Fibroblast of gingiva (primary cell): ENCODE measurements at regions not wholly inside any gene's neighbourhood (a gene's known extent, or its start where the extent isn't known, plus 50 kb on each side); places are given as distances from the start of the nearest gene placed in this dataset.
A peak's percentile ranks its signal among the peaks of the same experiment; 100 is the strongest.
"Not testable (repeated sequence)": the region's sequence is repeated elsewhere in the genome, so short reads cannot be mapped to it uniquely, and the experiment has no call there.

Experiments
- DNase-seq: peaks from one replicate; pipeline ENCODE4 v3.0.0-alpha.2; 2011; ENCODE audit warnings: low read depth

- DNase-seq: not testable (repeated sequence)
Measured at GRCh38 chr6:51321477-51321876, 502.8 kb downstream of the TFAP2B start.

GRCh38 chr6:51322505-51322904 lies 503.8 kb downstream of the TFAP2B start:
- DNase-seq: peak; percentile 7

GRCh38 chr6:51323056-51323455 lies 504.4 kb downstream of the TFAP2B start:
- no peak for DNase-seq

GRCh38 chr6:51330971-51331370 lies 512.3 kb downstream of the TFAP2B start:
- no peak for DNase-seq

GRCh38 chr6:51335543-51335942 lies 516.9 kb downstream of the TFAP2B start:
- DNase-seq: no peak

- no peak for DNase-seq
Measured at GRCh38 chr6:51336185-51336584, 517.5 kb downstream of the TFAP2B start.

- no peak for DNase-seq
Measured at GRCh38 chr6:51337277-51337676, 518.6 kb downstream of the TFAP2B start.

GRCh38 chr6:51339108-51339507 lies 520.4 kb downstream of the TFAP2B start:
- DNase-seq: no peak

GRCh38 chr6:51339728-51340127 lies 521.1 kb downstream of the TFAP2B start:
- no peak for DNase-seq

- DNase-seq: no peak
Measured at GRCh38 chr6:51342393-51342792, 523.7 kb downstream of the TFAP2B start.

GRCh38 chr6:51349857-51350256 lies 531.2 kb downstream of the TFAP2B start:
- DNase-seq: no peak

GRCh38 chr6:51350308-51350904 lies 531.7 kb downstream of the TFAP2B start:
- DNase-seq: peak; percentile 39

- DNase-seq: no peak
Measured at GRCh38 chr6:51352506-51353029, 533.9 kb downstream of the TFAP2B start.

- no peak for DNase-seq
Measured at GRCh38 chr6:51360287-51360686, 541.6 kb downstream of the TFAP2B start.

GRCh38 chr6:51365566-51365965 lies 546.9 kb downstream of the TFAP2B start:
- DNase-seq: no peak

- DNase-seq: no peak
Measured at GRCh38 chr6:51369485-51369884, 550.8 kb downstream of the TFAP2B start.

- peak; percentile 6 for DNase-seq
Measured at GRCh38 chr6:51382847-51383246, 564.2 kb downstream of the TFAP2B start.

- no peak for DNase-seq
Measured at GRCh38 chr6:51384736-51385135, 566.1 kb downstream of the TFAP2B start.

GRCh38 chr6:51386347-51386836 lies 567.7 kb downstream of the TFAP2B start:
- DNase-seq: no peak

GRCh38 chr6:51387907-51388306 lies 569.2 kb downstream of the TFAP2B start:
- no peak for DNase-seq

- no peak for DNase-seq
Measured at GRCh38 chr6:51394061-51394460, 575.4 kb downstream of the TFAP2B start.

GRCh38 chr6:51396583-51396982 lies 577.9 kb downstream of the TFAP2B start:
- no peak for DNase-seq

GRCh38 chr6:51398064-51398705 lies 579.5 kb downstream of the TFAP2B start:
- no peak for DNase-seq

- no peak for DNase-seq
Measured at GRCh38 chr6:51398793-51399192, 580.1 kb downstream of the TFAP2B start.
